GM21381 (cell line): ENCODE measurements at regions not wholly inside any gene's neighbourhood (a gene's known extent, or its start where the extent isn't known, plus 50 kb on each side); places are given as distances from the start of the nearest gene placed in this dataset.

ENCODE experiments used
- ATAC-seq: cut with Tn5 transposase; IDR thresholded peaks from one replicate; pipeline ENCODE4 v1.9.1; 2021; ENCODE audit warnings: mild to moderate bottlenecking, moderate library complexity; ENCODE audit not compliant: unreplicated experiment

GRCh38 chr10:105473170-105473569 lies 832.1 kb downstream of the SORCS3 start:
- ATAC-seq, result no peak

GRCh38 chr10:105468759-105469158 lies 827.7 kb downstream of the SORCS3 start:
- no peak for ATAC-seq

- ATAC-seq, result no peak
Observed at GRCh38 chr10:105466521-105466920, 825.4 kb downstream of the SORCS3 start.

GRCh38 chr10:105434970-105435369 lies 793.9 kb downstream of the SORCS3 start:
- ATAC-seq, result no peak

- ATAC-seq, result no peak
Observed at GRCh38 chr10:105413997-105414396, 772.9 kb downstream of the SORCS3 start.

- ATAC-seq, result no peak
Observed at GRCh38 chr10:105409370-105409769, 768.3 kb downstream of the SORCS3 start.

GRCh38 chr10:105406488-105406887 lies 765.4 kb downstream of the SORCS3 start:
- ATAC-seq, result no peak

- no peak for ATAC-seq
Observed at GRCh38 chr10:105398202-105398601, 757.1 kb downstream of the SORCS3 start.

GRCh38 chr10:105391670-105392351 lies 750.7 kb downstream of the SORCS3 start:
- no peak for ATAC-seq

- ATAC-seq, result no peak
Observed at GRCh38 chr10:105387971-105388370, 746.9 kb downstream of the SORCS3 start.

- no peak for ATAC-seq
Observed at GRCh38 chr10:105383978-105384377, 742.9 kb downstream of the SORCS3 start.

- ATAC-seq, result no peak
Observed at GRCh38 chr10:105370692-105371091, 729.6 kb downstream of the SORCS3 start.

GRCh38 chr10:105359708-105360107 lies 718.6 kb downstream of the SORCS3 start:
- no peak for ATAC-seq

- ATAC-seq, result no peak
Observed at GRCh38 chr10:105358911-105359310, 717.8 kb downstream of the SORCS3 start.

- ATAC-seq, result no peak
Observed at GRCh38 chr10:105356626-105357025, 715.5 kb downstream of the SORCS3 start.

GRCh38 chr10:105354010-105354409 lies 712.9 kb downstream of the SORCS3 start:
- no peak for ATAC-seq

GRCh38 chr10:105352827-105353226 lies 711.7 kb downstream of the SORCS3 start:
- no peak for ATAC-seq

- no peak for ATAC-seq
Observed at GRCh38 chr10:105352281-105352680, 711.2 kb downstream of the SORCS3 start.

- ATAC-seq, result no peak
Observed at GRCh38 chr10:105351187-105351586, 710.1 kb downstream of the SORCS3 start.

GRCh38 chr10:105347487-105347886 lies 706.4 kb downstream of the SORCS3 start:
- no peak for ATAC-seq

GRCh38 chr10:105342606-105343005 lies 701.5 kb downstream of the SORCS3 start:
- ATAC-seq, result no peak

GRCh38 chr10:105339669-105340068 lies 698.6 kb downstream of the SORCS3 start:
- ATAC-seq, result no peak

- no peak for ATAC-seq
Observed at GRCh38 chr10:105328503-105329133, 687.5 kb downstream of the SORCS3 start.
